GM21381 (cell line): ENCODE measurements at regions not wholly inside any gene's neighbourhood (a gene's known extent, or its start where the extent isn't known, plus 50 kb on each side); places are given as distances from the start of the nearest gene placed in this dataset.
"Not testable (repeated sequence)": the region's sequence is repeated elsewhere in the genome, so short reads cannot be mapped to it uniquely, and the experiment has no call there.

Experiments used
- ATAC-seq: cut with Tn5 transposase; IDR thresholded peaks from one replicate; pipeline ENCODE4 v1.9.1; 2021; ENCODE audit warnings: mild to moderate bottlenecking, moderate library complexity; ENCODE audit not compliant: unreplicated experiment

- ATAC-seq: no peak
Observed at GRCh38 chrX:94814216-94814615, 1140.2 kb downstream of the FAM133A start.

GRCh38 chrX:94830717-94831116 lies 1156.7 kb downstream of the FAM133A start:
- no peak for ATAC-seq

- no peak for ATAC-seq
Observed at GRCh38 chrX:94831364-94831763, 1157.4 kb downstream of the FAM133A start.

GRCh38 chrX:94834226-94834625 lies 1160.2 kb downstream of the FAM133A start:
- ATAC-seq: no peak

- no peak for ATAC-seq
Observed at GRCh38 chrX:94850811-94851210, 1176.8 kb downstream of the FAM133A start.

- no peak for ATAC-seq
Observed at GRCh38 chrX:94854251-94854650, 1180.2 kb downstream of the FAM133A start.

GRCh38 chrX:94862470-94862869 lies 1188.5 kb downstream of the FAM133A start:
- not testable (repeated sequence) for ATAC-seq

GRCh38 chrX:94871640-94872039 lies 1197.6 kb downstream of the FAM133A start:
- ATAC-seq: no peak

GRCh38 chrX:94901849-94902248 lies 1227.8 kb downstream of the FAM133A start:
- no peak for ATAC-seq

- no peak for ATAC-seq
Observed at GRCh38 chrX:94908171-94908570, 1234.2 kb downstream of the FAM133A start.

GRCh38 chrX:94908648-94909047 lies 1234.6 kb downstream of the FAM133A start:
- ATAC-seq: no peak

- no peak for ATAC-seq
Observed at GRCh38 chrX:94914235-94914634, 1240.2 kb downstream of the FAM133A start.

- no peak for ATAC-seq
Observed at GRCh38 chrX:94932278-94932965, 1258.4 kb downstream of the FAM133A start.

GRCh38 chrX:94936722-94937121 lies 1262.7 kb downstream of the FAM133A start:
- no peak for ATAC-seq

GRCh38 chrX:94937491-94937890 lies 1263.5 kb downstream of the FAM133A start:
- no peak for ATAC-seq

- ATAC-seq: no peak
Observed at GRCh38 chrX:94942603-94943002, 1268.6 kb downstream of the FAM133A start.

- not testable (repeated sequence) for ATAC-seq
Observed at GRCh38 chrX:94946137-94946536, 1272.1 kb downstream of the FAM133A start.

- no peak for ATAC-seq
Observed at GRCh38 chrX:94961730-94962129, 1287.7 kb downstream of the FAM133A start.

- no peak for ATAC-seq
Observed at GRCh38 chrX:94977562-94977961, 1303.6 kb downstream of the FAM133A start.

- ATAC-seq: no peak
Observed at GRCh38 chrX:94977986-94978385, 1304.0 kb downstream of the FAM133A start.
